Spleen (tissue), 3 donors: ENCODE measurements at regions not wholly inside any gene's neighbourhood (a gene's known extent, or its start where the extent isn't known, plus 50 kb on each side); places are given as distances from the start of the nearest gene placed in this dataset.
"Not testable (repeated sequence)": the region's sequence is repeated elsewhere in the genome, so short reads cannot be mapped to it uniquely, and the experiment has no call there.

Experiments
- POLR2A ChIP-seq, 3 donors: fragments of 450-650 bp; IDR thresholded peaks; one replicate each; pipeline ENCODE4 v1.5.1; 2017; ENCODE audit warnings: antibody characterized with exemption in 3 of 3, mild to moderate bottlenecking in 1 of 3
- POLR2AphosphoS5 ChIP-seq, 3 donors: sonication (generic); formaldehyde crosslinking; IDR thresholded peaks; one replicate each; pipeline ENCODE4 v1.5.1; 2017; ENCODE audit warnings: antibody characterized with exemption in 3 of 3

- TF ChIP-seq POLR2A, POLR2AphosphoS5 (IDR thresholded peaks at IDR 0.05): not testable (repeated sequence)
These were observed 2275.6 kb upstream of the TPTE start for GRCh38 chr21:8245642-8246402.
